ENCODE measurements at regions not wholly inside any gene's neighbourhood (a gene's known extent, or its start where the extent isn't known, plus 50 kb on each side); places are given as distances from the start of the nearest gene placed in this dataset.

DNA sequence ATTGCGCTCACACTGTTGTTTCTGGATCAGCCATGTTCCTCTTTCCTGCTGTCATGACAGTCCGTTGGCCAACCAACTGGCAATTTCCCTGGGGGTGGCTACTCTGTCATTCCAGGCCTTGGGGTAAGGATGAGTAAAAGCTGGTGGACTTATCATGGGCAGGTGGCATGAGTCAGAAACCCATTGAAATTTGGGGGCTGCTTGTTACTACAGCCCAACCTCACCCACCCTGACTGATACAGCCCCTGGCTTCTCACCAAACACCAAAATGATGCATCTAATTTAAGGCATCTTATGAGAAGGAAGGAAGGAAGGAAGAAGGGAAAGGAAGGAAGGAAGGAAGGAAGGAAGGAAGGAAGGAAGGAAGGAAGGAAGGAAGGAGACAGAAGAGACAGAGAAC, 53.9 kb upstream of the CRHR1 start:
- DNase-seq, result no peak

DNA sequence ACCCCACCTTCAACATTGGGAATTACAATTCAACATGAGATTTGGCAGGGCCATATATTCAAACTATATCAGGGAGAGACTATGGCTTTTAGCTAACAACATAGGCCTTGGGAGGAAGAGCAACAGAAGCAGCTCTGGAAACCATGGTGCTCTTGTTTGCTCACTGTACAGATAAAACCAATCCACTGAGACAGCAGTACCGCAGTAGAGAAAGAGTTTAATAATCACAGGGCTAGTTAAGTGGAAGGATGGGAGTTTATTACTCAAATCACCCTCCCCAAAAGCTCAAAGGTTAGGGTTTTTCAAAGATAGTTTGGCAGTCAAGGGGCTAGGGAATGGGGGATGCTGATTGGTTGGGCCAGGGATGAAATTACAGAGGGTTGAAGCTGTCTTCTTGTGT, 52.7 kb upstream of the CRHR1 start:
- no peak for DNase-seq

DNA sequence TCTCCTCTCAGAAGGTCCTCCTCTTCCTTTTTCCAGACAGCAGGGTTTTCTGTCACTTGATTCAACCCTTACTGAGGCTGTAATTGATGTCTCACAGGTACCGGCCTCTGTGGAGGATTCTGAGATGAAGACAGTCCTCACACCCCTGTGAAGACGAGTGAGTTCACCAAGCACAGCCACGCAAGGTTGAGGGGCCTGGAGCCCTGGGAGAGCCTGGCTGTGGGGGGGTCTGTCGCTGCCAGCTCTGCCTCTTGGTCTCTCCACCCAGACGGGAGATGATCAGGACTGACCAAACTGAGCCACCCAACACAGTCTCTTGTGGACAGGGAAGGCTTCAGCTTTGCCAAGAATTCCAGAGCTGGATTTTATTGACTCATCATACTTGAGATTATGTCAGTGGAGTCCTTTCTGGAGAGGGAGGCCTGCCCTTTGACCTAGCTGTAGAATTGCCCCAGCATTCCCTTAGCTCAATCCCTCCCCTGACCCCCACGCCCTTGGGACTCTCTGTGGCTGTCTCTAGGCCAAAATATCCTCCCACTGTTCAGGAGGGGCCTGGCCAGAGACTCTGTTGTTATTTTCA, 51.1 kb upstream of the CRHR1 start:
- no peak for DNase-seq

DNA sequence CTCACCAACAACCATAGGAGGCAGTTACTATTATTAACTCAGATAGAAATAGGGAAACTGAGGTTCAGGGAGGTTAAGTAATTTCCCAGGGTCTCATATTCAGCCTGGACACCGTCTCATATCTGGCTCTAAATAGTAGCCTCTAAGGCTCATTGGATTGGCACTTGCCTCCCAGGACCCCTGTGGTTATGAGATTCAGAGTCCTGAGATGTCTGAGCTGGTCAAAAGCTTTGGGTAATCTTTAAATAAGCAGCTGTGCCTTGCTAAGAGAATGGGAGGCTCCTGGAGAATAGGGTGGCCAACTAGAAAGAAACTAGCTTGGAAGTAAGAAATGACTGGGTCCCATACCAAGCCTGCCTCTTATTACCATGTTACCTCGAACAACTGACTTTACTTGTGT, 50.3 kb upstream of the CRHR1 start:
- no peak for DNase-seq
